ENCODE measurements at regions not wholly inside any gene's neighbourhood (a gene's known extent, or its start where the extent isn't known, plus 50 kb on each side); places are given as distances from the start of the nearest gene placed in this dataset.

- DNase-seq (ENCODE audit: low spot score): no peak
- intact Hi-C loops (cut with DNase I): loop anchor here (5.0 kb wide), 3 partner anchors 129 to 466 kb away; no protein-coding TSS in a partner anchor
Measured at GRCh38 chr7:25386311-25386744, 158.0 kb upstream of the NPVF start.

GRCh38 chr7:25388681-25389080, 160.4 kb upstream of the NPVF start:
- DNase-seq (ENCODE audit: low spot score): no peak
- intact Hi-C loops (cut with DNase I): loop anchor here (5.0 kb wide), 3 partner anchors 131 to 464 kb away; no protein-coding TSS in a partner anchor

- no peak for DNase-seq (ENCODE audit: low spot score)
Measured at GRCh38 chr7:25389489-25390106, 161.3 kb upstream of the NPVF start.

GRCh38 chr7:25391295-25391861, 163.1 kb upstream of the NPVF start:
- intact Hi-C loops (cut with DNase I): loop anchor here (5.0 kb wide), 1 partner anchor 171 kb away; no protein-coding TSS in a partner anchor
- DNase-seq (ENCODE audit: low spot score): no peak

More at GRCh38 chr7:25389489-25390106, 161.3 kb upstream of the NPVF start:
- intact Hi-C loops (cut with DNase I): loop anchor here (5.0 kb wide), 4 partner anchors 132 to 463 kb away; no protein-coding TSS in a partner anchor

GRCh38 chr7:25391961-25392587, 163.8 kb upstream of the NPVF start:
- DNase-seq (ENCODE audit: low spot score): no peak
- intact Hi-C loops (cut with DNase I): loop anchor here (2.0 to 5.0 kb wide), 2 partner anchors 170 to 463 kb away; no protein-coding TSS in a partner anchor

GRCh38 chr7:25392588-25393338, 164.5 kb upstream of the NPVF start:
- DNase-seq (ENCODE audit: low spot score): no peak

GRCh38 chr7:25395976-25396375, 167.7 kb upstream of the NPVF start:
- DNase-seq (ENCODE audit: low spot score): no peak
- intact Hi-C loops (cut with DNase I): no loop called here

More at GRCh38 chr7:25392588-25393338, 164.5 kb upstream of the NPVF start:
- intact Hi-C loops (cut with DNase I): loop anchor here (2.0 to 5.0 kb wide), 2 partner anchors 170 to 462 kb away; no protein-coding TSS in a partner anchor

- intact Hi-C loops (cut with DNase I): no loop called here
- DNase-seq (ENCODE audit: low spot score): no peak
Measured at GRCh38 chr7:25396668-25397067, 168.4 kb upstream of the NPVF start.

- intact Hi-C loops (cut with DNase I): no loop called here
- no peak for DNase-seq (ENCODE audit: low spot score)
Measured at GRCh38 chr7:25398418-25398817, 170.1 kb upstream of the NPVF start.

- intact Hi-C loops (cut with DNase I): no loop called here
- DNase-seq (ENCODE audit: low spot score): no peak
Measured at GRCh38 chr7:25399000-25399750, 170.9 kb upstream of the NPVF start.

- DNase-seq (ENCODE audit: low spot score): no peak
- intact Hi-C loops (cut with DNase I): no loop called here
Measured at GRCh38 chr7:25402532-25402931, 174.2 kb upstream of the NPVF start.

- no peak for DNase-seq (ENCODE audit: low spot score)
- intact Hi-C loops (cut with DNase I): no loop called here
Measured at GRCh38 chr7:25405736-25406135, 177.4 kb upstream of the NPVF start.

GRCh38 chr7:25407053-25407452, 178.8 kb upstream of the NPVF start:
- no peak for DNase-seq (ENCODE audit: low spot score)
- intact Hi-C loops (cut with DNase I): no loop called here

- DNase-seq (ENCODE audit: low spot score): no peak
- intact Hi-C loops (cut with DNase I): no loop called here
Measured at GRCh38 chr7:25408012-25408687, 179.9 kb upstream of the NPVF start.

GRCh38 chr7:25408876-25409275, 180.6 kb upstream of the NPVF start:
- no peak for DNase-seq (ENCODE audit: low spot score)
- intact Hi-C loops (cut with DNase I): no loop called here

- intact Hi-C loops (cut with DNase I): no loop called here
- no peak for DNase-seq (ENCODE audit: low spot score)
Measured at GRCh38 chr7:25409897-25410636, 181.8 kb upstream of the NPVF start.

GRCh38 chr7:25420771-25421170, 192.5 kb upstream of the NPVF start:
- intact Hi-C loops (cut with DNase I): no loop called here
- DNase-seq (ENCODE audit: low spot score): no peak

GRCh38 chr7:25424113-25424512, 195.8 kb upstream of the NPVF start:
- DNase-seq (ENCODE audit: low spot score): no peak
- intact Hi-C loops (cut with DNase I): no loop called here
